ENCODE measurements at regions not wholly inside any gene's neighbourhood (a gene's known extent, or its start where the extent isn't known, plus 50 kb on each side); places are given as distances from the start of the nearest gene placed in this dataset.

- TF ChIP-seq CTCF (IDR thresholded peaks at IDR 0.05) (no peak), TCF7 (CRISPR knock-in tag; IDR thresholded peaks at IDR 0.05; ENCODE audit: low read depth) (no peak), ZMAT4 (CRISPR knock-in tag; IDR thresholded peaks at IDR 0.05) (no peak), ETV6 (CRISPR knock-in tag; IDR thresholded peaks at IDR 0.05) (no peak), NFE2L1 (CRISPR knock-in tag; IDR thresholded peaks at IDR 0.05) (no peak), ATF6 (CRISPR knock-in tag; IDR thresholded peaks at IDR 0.05) (no peak)
Measured at GRCh38 chr12:14043776-14044175, 62.4 kb upstream of the GRIN2B start.
